Activated CD4-positive, CD25-positive, alpha-beta regulatory T cell treated with anti-CD3 and anti-CD28 coated beads, Interleukin-2, amount 50 U/mL, for 24 hours (primary cell): ENCODE measurements at regions not wholly inside any gene's neighbourhood (a gene's known extent, or its start where the extent isn't known, plus 50 kb on each side); places are given as distances from the start of the nearest gene placed in this dataset.
"Not testable (repeated sequence)": the region's sequence is repeated elsewhere in the genome, so short reads cannot be mapped to it uniquely, and the experiment has no call there.

Experiments used
- ATAC-seq, 2 donors: fragments of 150-1000 bp; cut with Tn5 transposase; one replicate each; pipeline ENCODE4 v1.10.0; 2021; ENCODE audit warnings: mild to moderate bottlenecking in 1 of 2, moderate library complexity in 1 of 2

GRCh38 chr6:113055998-113056397, 708.9 kb downstream of the RFPL4B start:
- no peak for ATAC-seq

GRCh38 chr6:113057567-113058053, 710.5 kb downstream of the RFPL4B start:
- no peak for ATAC-seq

GRCh38 chr6:113060664-113061063, 713.5 kb downstream of the RFPL4B start:
- no peak for ATAC-seq

- no peak for ATAC-seq
These were observed 718.5 kb downstream of the RFPL4B start for GRCh38 chr6:113065611-113066010.

GRCh38 chr6:113067612-113068275, 720.6 kb downstream of the RFPL4B start:
- no peak for ATAC-seq

- ATAC-seq, result no peak
These were observed 721.4 kb downstream of the RFPL4B start for GRCh38 chr6:113068570-113068969.

GRCh38 chr6:113070681-113071080, 723.6 kb downstream of the RFPL4B start:
- ATAC-seq, result not testable (repeated sequence)

- no peak for ATAC-seq
These were observed 726.6 kb downstream of the RFPL4B start for GRCh38 chr6:113073611-113074191.

- no peak for ATAC-seq
These were observed 729.0 kb downstream of the RFPL4B start for GRCh38 chr6:113076116-113076515.

GRCh38 chr6:113076816-113077215, 729.7 kb downstream of the RFPL4B start:
- no peak for ATAC-seq

- ATAC-seq, result no peak
These were observed 730.7 kb downstream of the RFPL4B start for GRCh38 chr6:113077794-113078193.

GRCh38 chr6:113078791-113079190, 731.7 kb downstream of the RFPL4B start:
- ATAC-seq, result no peak

- ATAC-seq, result no peak
These were observed 735.6 kb downstream of the RFPL4B start for GRCh38 chr6:113082745-113083144.

GRCh38 chr6:113083947-113084346, 736.8 kb downstream of the RFPL4B start:
- ATAC-seq, result no peak

- no peak for ATAC-seq
These were observed 741.9 kb downstream of the RFPL4B start for GRCh38 chr6:113089056-113089455.

- no peak for ATAC-seq
These were observed 745.7 kb downstream of the RFPL4B start for GRCh38 chr6:113092795-113093194.

- no peak for ATAC-seq
These were observed 747.6 kb downstream of the RFPL4B start for GRCh38 chr6:113094779-113095178.

- ATAC-seq, result no peak
These were observed 748.7 kb downstream of the RFPL4B start for GRCh38 chr6:113095841-113096240.

GRCh38 chr6:113102761-113103160, 754.4 kb upstream of the MARCKS start:
- ATAC-seq, result no peak

- ATAC-seq, result no peak
These were observed 753.3 kb upstream of the MARCKS start for GRCh38 chr6:113103634-113104361.

GRCh38 chr6:113104541-113104940, 752.6 kb upstream of the MARCKS start:
- no peak for ATAC-seq

- ATAC-seq, result no peak
These were observed 752.2 kb upstream of the MARCKS start for GRCh38 chr6:113104951-113105350.

GRCh38 chr6:113110211-113110610, 746.9 kb upstream of the MARCKS start:
- ATAC-seq, result no peak

GRCh38 chr6:113111550-113111949, 745.6 kb upstream of the MARCKS start:
- no peak for ATAC-seq
